IMR-90 (cell line): ENCODE measurements at regions not wholly inside any gene's neighbourhood (a gene's known extent, or its start where the extent isn't known, plus 50 kb on each side); places are given as distances from the start of the nearest gene placed in this dataset.

Experiments used
- BHLHE40 ChIP-seq: fragments of 150-350 bp; IDR thresholded peaks from 2 replicates; pipeline ENCODE4 v1.6.1; 2016; ENCODE audit warnings: mild to moderate bottlenecking, low read depth, low read length
- CEBPB ChIP-seq: IDR thresholded peaks from 2 replicates; pipeline ENCODE4 v1.6.1; 2012; ENCODE audit warnings: low read depth, low read length, improper control_type of control experiment
- CHD1 ChIP-seq: IDR thresholded peaks from 2 replicates; pipeline ENCODE4 v1.6.1; 2012; ENCODE audit warnings: low read depth, low read length, improper control_type of control experiment
- CTCF ChIP-seq: conservative IDR thresholded peaks from 2 replicates; pipeline ENCODE4 v1.5.1; 2012; ENCODE audit warnings: mild to moderate bottlenecking, low read depth, low read length, improper control_type of control experiment
- FOS ChIP-seq: fragments of 150-350 bp; IDR thresholded peaks from 2 replicates; pipeline ENCODE4 v1.6.1; 2016; ENCODE audit warnings: low read depth, low read length
- MAFK ChIP-seq: IDR thresholded peaks from 2 replicates; pipeline ENCODE4 v1.6.1; 2012; ENCODE audit warnings: low read depth, low read length, improper control_type of control experiment
- MXI1 ChIP-seq: IDR thresholded peaks from 2 replicates; pipeline ENCODE4 v1.6.1; 2012; ENCODE audit warnings: low read depth, mild to moderate bottlenecking, low read length, moderate library complexity, borderline replicate concordance
- NFE2L2 ChIP-seq: fragments of 150-350 bp; IDR thresholded peaks from 2 replicates; pipeline ENCODE4 v1.6.1; 2016; ENCODE audit warnings: low read depth, mild to moderate bottlenecking, low read length
- POLR2A ChIP-seq: IDR thresholded peaks from 2 replicates; pipeline ENCODE4 v1.6.1; 2012; ENCODE audit warnings: mild to moderate bottlenecking, low read depth, low read length
- RAD21 ChIP-seq: IDR thresholded peaks from 2 replicates; pipeline ENCODE4 v1.6.1; 2012; ENCODE audit warnings: low read length, improper control_type of control experiment
- RCOR1 ChIP-seq: IDR thresholded peaks from 2 replicates; pipeline ENCODE4 v1.6.1; 2012; ENCODE audit warnings: mild to moderate bottlenecking, low read length, improper control_type of control experiment; ENCODE audit not compliant: insufficient replicate concordance
- RFX5 ChIP-seq: IDR thresholded peaks from 2 replicates; pipeline ENCODE4 v1.8.0; 2012; ENCODE audit warnings: low read depth, mild to moderate bottlenecking, low read length, moderate library complexity
- SMC3 ChIP-seq: fragments of 150-350 bp; IDR thresholded peaks from 2 replicates; pipeline ENCODE4 v1.6.1; 2016; ENCODE audit warnings: low read depth, mild to moderate bottlenecking, antibody characterized with exemption, low read length, moderate library complexity
- USF2 ChIP-seq: fragments of 150-350 bp; IDR thresholded peaks from 2 replicates; pipeline ENCODE4 v1.6.1; 2017; ENCODE audit warnings: mild to moderate bottlenecking, antibody characterized with exemption, low read length, low read depth

- TF ChIP-seq MAFK (no peak), RCOR1 (no peak), CTCF (no peak), POLR2A (no peak), NFE2L2 (no peak), FOS (no peak), SMC3 (no peak), RFX5 (no peak), CEBPB (no peak), BHLHE40 (no peak), USF2 (no peak), MXI1 (no peak), RAD21 (no peak), CHD1 (no peak)
These were observed 1923.8 kb upstream of the CELF4 start for GRCh38 chr18:39489431-39489830.
